Naive thymus-derived CD4-positive, alpha-beta T cell (primary cell): ENCODE measurements at regions not wholly inside any gene's neighbourhood (a gene's known extent, or its start where the extent isn't known, plus 50 kb on each side); places are given as distances from the start of the nearest gene placed in this dataset.

Experiments
- ATAC-seq: fragments of 150-1000 bp; cut with Tn5 transposase; 2 replicates; pipeline ENCODE4 v1.10.0; 2021; ENCODE audit warnings: mild to moderate bottlenecking, moderate library complexity
- CTCF ChIA-PET: fragments of 350-600 bp; sonication (Branson Sonifier 250); formaldehyde crosslinking; loops from one replicate; lab custom pipeline; 2021; ENCODE audit warnings: antibody characterized with exemption; lab: Charles Lee
- POLR2A ChIA-PET: fragments of 350-600 bp; sonication (Branson Sonifier 250); formaldehyde crosslinking; loops from one replicate; lab custom pipeline; 2021; ENCODE audit warnings: antibody characterized with exemption, inconsistent platforms; lab: Charles Lee
- DNase-seq, 9 donors: peaks; one replicate each; pipeline versions ENCODE4 v3.0.0 to v3.0.0-alpha.2; 2020 to 2022; ENCODE audit warnings: mixed read lengths in 1 of 9
- H3K27ac ChIP-seq: one replicate; pipeline ENCODE4 v1.7.0; 2013; ENCODE audit warnings: mild to moderate bottlenecking, low read depth, low read length, moderate library complexity
- H3K27me3 ChIP-seq, 2 donors: one replicate each; pipeline ENCODE4 v1.7.0; 2013; ENCODE audit warnings: low read length in 2 of 2, mild to moderate bottlenecking in 2 of 2, moderate library complexity in 2 of 2; ENCODE audit not compliant: control insufficient read depth in 2 of 2, insufficient read depth in 2 of 2
- H3K36me3 ChIP-seq, 3 experiments: 1 replicate in 2 of 3; 2 replicates in 1 of 3; pipeline ENCODE4 v1.7.0; 2013; ENCODE audit warnings: low read length in 3 of 3, mild to moderate bottlenecking in 3 of 3, moderate library complexity in 1 of 3; ENCODE audit not compliant: insufficient read depth in 3 of 3, control insufficient read depth in 2 of 3
- H3K4me1 ChIP-seq, 2 donors: one replicate each; pipeline ENCODE4 v1.7.0; 2013; ENCODE audit warnings: low read length in 2 of 2, mild to moderate bottlenecking in 2 of 2, moderate library complexity in 1 of 2; ENCODE audit not compliant: control insufficient read depth in 2 of 2, insufficient read depth in 2 of 2
- H3K4me3 ChIP-seq: 2 replicates; pipeline ENCODE4 v1.7.0; 2013; ENCODE audit warnings: mild to moderate bottlenecking, low read length
- H3K9me3 ChIP-seq, 3 experiments: 1 replicate in 2 of 3; 2 replicates in 1 of 3; pipeline ENCODE4 v1.7.0; 2013; ENCODE audit warnings: low read length in 3 of 3; ENCODE audit not compliant: control insufficient read depth in 2 of 3
- H3K27ac Mint-ChIP-seq, 9 donors: one replicate each; pipeline ENCODE4 v1.8.0; 2020 to 2022; ENCODE audit warnings: mixed read lengths in 9 of 9, mild to moderate bottlenecking in 8 of 9, moderate library complexity in 5 of 9, inconsistent platforms in 2 of 9
- H3K27me3 Mint-ChIP-seq, 5 donors: one replicate each; pipeline ENCODE4 v1.8.0; 2021 to 2022; ENCODE audit warnings: mixed read lengths in 5 of 5, mild to moderate bottlenecking in 1 of 5
- H3K36me3 Mint-ChIP-seq, 5 donors: one replicate each; pipeline ENCODE4 v1.8.0; 2020 to 2022; ENCODE audit warnings: mixed read lengths in 5 of 5, mild to moderate bottlenecking in 3 of 5, inconsistent platforms in 1 of 5
- H3K4me1 Mint-ChIP-seq, 7 donors: one replicate each; pipeline ENCODE4 v1.8.0; 2020 to 2022; ENCODE audit warnings: mixed read lengths in 7 of 7, mild to moderate bottlenecking in 3 of 7, inconsistent platforms in 1 of 7
- H3K4me3 Mint-ChIP-seq, 10 donors: one replicate each; pipeline ENCODE4 v1.8.0; 2020 to 2022; ENCODE audit warnings: mild to moderate bottlenecking in 10 of 10, mixed read lengths in 10 of 10, moderate library complexity in 6 of 10, inconsistent platforms in 2 of 10
- H3K9me3 Mint-ChIP-seq, 11 donors: one replicate each; pipeline ENCODE4 v1.8.0; 2020 to 2022; ENCODE audit warnings: mixed read lengths in 11 of 11, mild to moderate bottlenecking in 4 of 11, inconsistent platforms in 1 of 11, moderate library complexity in 1 of 11
- intact Hi-C, 2 donors: fragments of 100-400 bp; cut with micrococcal nuclease; formaldehyde crosslinking; loops; one replicate each; pipeline ENCODE4 v1.15.1; 2023

- Mint-ChIP-seq H3K4me1 (peaks cover 0 to 16% (median 6%) of the 10 kb centered on the region in 7 donors), H3K9me3 (no peaks in the 10 kb centered on the region), H3K36me3 (no peaks in the 10 kb centered on the region), H3K27me3 (peaks cover 0 to 3% (median 0%) of the 10 kb centered on the region in 5 donors), H3K4me3 (no peak overlapping the region), H3K27ac (no peak overlapping the region)
- no peak overlapping the region for H3K27ac ChIP-seq
- H3K4me1 ChIP-seq, result peaks cover 0 to 8% of the 10 kb centered on the region in 2 donors
- ATAC-seq (peak; percentile 69), DNase-seq (peak in 4 of 9 donors; percentile 12 to 30 (median 24))
- H3K36me3 ChIP-seq, result no peaks in the 10 kb centered on the region
- H3K9me3 ChIP-seq, result no peaks in the 10 kb centered on the region
- H3K4me3 ChIP-seq, result no peak overlapping the region
- intact Hi-C loops, result loop anchor here in 1 of 2 donors (1.0 kb wide), 2 partner anchors 12 to 29 kb away; no protein-coding TSS in a partner anchor
- ChIA-PET CTCF (interaction anchor here (0.9 to 1.8 kb wide), 3 partner anchors 9 to 13 kb away, joined by 3 to 4 read pairs (median 3); no protein-coding TSS in a partner anchor), POLR2A (no interaction called here)
- H3K27me3 ChIP-seq, result no peaks in the 10 kb centered on the region
These were observed 72.8 kb upstream of the TAF1B start for GRCh38 chr2:9770308-9771100.

- Histone ChIP-seq H3K9me3 (no peaks in the 10 kb centered on the region), H3K27me3 (no peaks in the 10 kb centered on the region), H3K27ac (no peak overlapping the region), H3K4me3 (no peak overlapping the region), H3K36me3 (no peaks in the 10 kb centered on the region), H3K4me1 (peaks cover 0 to 8% of the 10 kb centered on the region in 2 donors)
- ATAC-seq, result no peak
- no peak for DNase-seq
- Mint-ChIP-seq H3K27ac (no peak overlapping the region), H3K4me1 (peaks cover 0 to 16% (median 6%) of the 10 kb centered on the region in 7 donors), H3K27me3 (peaks cover 0 to 3% (median 0%) of the 10 kb centered on the region in 5 donors), H3K4me3 (no peak overlapping the region), H3K36me3 (no peaks in the 10 kb centered on the region), H3K9me3 (no peaks in the 10 kb centered on the region)
- POLR2A ChIA-PET, result no interaction called here
- CTCF ChIA-PET, result interaction anchor here (0.9 to 1.8 kb wide), 2 partner anchors 10 to 12 kb away, joined by 3 to 4 read pairs; no protein-coding TSS in a partner anchor
- intact Hi-C loops, result no loop called here
These were observed 72.2 kb upstream of the TAF1B start for GRCh38 chr2:9771101-9771449.

- Histone ChIP-seq H3K4me3 (no peak overlapping the region), H3K4me1 (peaks cover 0 to 8% of the 10 kb centered on the region in 2 donors), H3K27ac (no peak overlapping the region), H3K36me3 (no peaks in the 10 kb centered on the region), H3K27me3 (no peaks in the 10 kb centered on the region), H3K9me3 (no peaks in the 10 kb centered on the region)
- Mint-ChIP-seq H3K27ac (peak overlapping the region in 1 of 9 donors; percentile 49), H3K4me1 (peaks cover 0 to 13% (median 5%) of the 10 kb centered on the region in 7 donors), H3K4me3 (no peak overlapping the region), H3K27me3 (peaks cover 0 to 3% (median 0%) of the 10 kb centered on the region in 5 donors), H3K9me3 (no peaks in the 10 kb centered on the region), H3K36me3 (no peaks in the 10 kb centered on the region)
- ATAC-seq, result no peak
- no peak for DNase-seq
- ChIA-PET POLR2A (no interaction called here), CTCF (interaction anchor here (1.8 kb wide), 1 partner anchor 10 kb away, joined by 4 read pairs; no protein-coding TSS in a partner anchor)
- intact Hi-C loops, result no loop called here
These were observed 71.7 kb upstream of the TAF1B start for GRCh38 chr2:9771481-9772017.

- Histone ChIP-seq H3K36me3 (no peaks in the 10 kb centered on the region), H3K9me3 (no peaks in the 10 kb centered on the region), H3K4me3 (no peak overlapping the region), H3K27ac (no peak overlapping the region), H3K27me3 (no peaks in the 10 kb centered on the region), H3K4me1 (peaks cover 0 to 8% of the 10 kb centered on the region in 2 donors)
- intact Hi-C loops, result no loop called here
- ChIA-PET POLR2A (no interaction called here), CTCF (no interaction called here)
- Mint-ChIP-seq H3K4me3 (no peak overlapping the region), H3K27me3 (peaks cover 0 to 3% (median 0%) of the 10 kb centered on the region in 5 donors), H3K4me1 (peaks cover 0 to 12% (median 3%) of the 10 kb centered on the region in 7 donors), H3K9me3 (no peaks in the 10 kb centered on the region), H3K36me3 (no peaks in the 10 kb centered on the region), H3K27ac (peak overlapping the region in 1 of 9 donors; percentile 49)
- ATAC-seq (no peak), DNase-seq (no peak)
These were observed 71.0 kb upstream of the TAF1B start for GRCh38 chr2:9772035-9772998.

- Histone ChIP-seq H3K27me3 (no peaks in the 10 kb centered on the region), H3K4me1 (peaks cover 0 to 8% of the 10 kb centered on the region in 2 donors), H3K4me3 (no peak overlapping the region), H3K9me3 (no peaks in the 10 kb centered on the region), H3K36me3 (no peaks in the 10 kb centered on the region), H3K27ac (no peak overlapping the region)
- DNase-seq (no peak), ATAC-seq (no peak)
- Mint-ChIP-seq H3K4me3 (no peak overlapping the region), H3K9me3 (no peaks in the 10 kb centered on the region), H3K4me1 (peaks cover 0 to 19% (median 8%) of the 10 kb centered on the region in 7 donors), H3K36me3 (peaks cover 0 to 2% (median 0%) of the 10 kb centered on the region in 5 donors), H3K27ac (peak overlapping the region in 1 of 9 donors; percentile 30), H3K27me3 (peaks cover 0 to 3% (median 0%) of the 10 kb centered on the region in 5 donors)
- CTCF ChIA-PET, result interaction anchor here (0.7 kb wide), 1 partner anchor 321 kb away, joined by 3 read pairs; no protein-coding TSS in a partner anchor
- POLR2A ChIA-PET, result no interaction called here
- intact Hi-C loops, result no loop called here
These were observed 70.0 kb upstream of the TAF1B start for GRCh38 chr2:9772999-9773902.
